GM12878 (cell line): ENCODE measurements at regions not wholly inside any gene's neighbourhood (a gene's known extent, or its start where the extent isn't known, plus 50 kb on each side); places are given as distances from the start of the nearest gene placed in this dataset.

Experiments used
- ATAC-seq: fragments of 200-7000 bp; cut with Tn5 transposase; 3 replicates; pipeline ENCODE4 v1.9.1; 2020; ENCODE audit warnings: mild to moderate bottlenecking, moderate library complexity
- BruUV-seq: library from RNA; stranded (reverse); fragments of 400-500 nt; replicated peaks from 2 replicates; lab custom pipeline; 2021; lab: Mats Ljungman, UMichigan
- CTCF ChIA-PET: fragments of 300-600 bp; sonication (Branson Sonifier 250); formaldehyde crosslinking; extraction: SDS; loops from one replicate; lab custom pipeline; 2021; ENCODE audit warnings: inconsistent platforms; lab: Yijun Ruan, JAX
- POLR2A ChIA-PET: fragments of 350-600 bp; formaldehyde crosslinking; extraction: SDS; loops from one replicate; lab custom pipeline; 2021; ENCODE audit warnings: inconsistent platforms; lab: Charles Lee
- RAD21 ChIA-PET: fragments of 300-600 bp; sonication (Branson Sonifier 250); formaldehyde crosslinking; loops from one replicate; lab custom pipeline; 2023; ENCODE audit warnings: antibody characterized with exemption; ENCODE audit not compliant: unreplicated experiment; lab: Charles Lee
- SMC1A ChIA-PET: fragments of 300-600 bp; sonication (Branson Sonifier 250); formaldehyde crosslinking; loops from one replicate; lab custom pipeline; 2023; ENCODE audit not compliant: unreplicated experiment, uncharacterized antibody; lab: Charles Lee
- DNase-seq: peaks from one replicate; pipeline ENCODE4 v3.0.0-alpha.2; 2011; ENCODE audit warnings: low read depth, low spot score
- FAIRE-seq: peaks from 3 replicates; lab custom pipeline; 2011; peaks lifted over from hg19 to GRCh38; lab: Jason Lieb, UNC
- H2AFZ ChIP-seq: 2 replicates; pipeline ENCODE4 v1.6.0; 2011; ENCODE audit warnings: low read depth, low read length, control low read depth; ENCODE audit not compliant: control insufficient read depth
- H3K27ac ChIP-seq: 2 replicates; pipeline ENCODE4 v1.5.1; 2011; ENCODE audit warnings: control low read depth; ENCODE audit not compliant: control insufficient read depth, insufficient read depth
- H3K27me3 ChIP-seq, 2 experiments: replicated peaks in 1 of 2; 2 replicates each; pipeline versions ENCODE4 v1.6.0 to v1.6.1; 2011; ENCODE audit warnings: low read length in 1 of 2; ENCODE audit not compliant: control insufficient read depth in 2 of 2, insufficient read depth in 2 of 2
- H3K36me3 ChIP-seq, 2 experiments: 2 replicates each; pipeline ENCODE4 v1.5.1; 2011; ENCODE audit warnings: low read length in 1 of 2; ENCODE audit not compliant: control insufficient read depth in 2 of 2, insufficient read depth in 2 of 2
- H3K4me1 ChIP-seq: 2 replicates; pipeline ENCODE4 v1.6.1; 2011; ENCODE audit warnings: mild to moderate bottlenecking, low read length, moderate library complexity, mixed read lengths; ENCODE audit not compliant: control insufficient read depth, insufficient read depth
- H3K4me2 ChIP-seq: 2 replicates; pipeline ENCODE4 v1.6.0; 2011; ENCODE audit warnings: control low read depth; ENCODE audit not compliant: control insufficient read depth, insufficient read depth
- H3K4me3 ChIP-seq: fragments of 200-600 bp; sonication (generic); 2 replicates; pipeline ENCODE4 v1.5.1; 2016
- H3K79me2 ChIP-seq: 2 replicates; pipeline ENCODE4 v1.6.0; 2011; ENCODE audit warnings: low read length; ENCODE audit not compliant: control insufficient read depth, insufficient read depth
- H3K9ac ChIP-seq: 2 replicates; pipeline ENCODE4 v1.8.0; 2011; ENCODE audit warnings: low read length, control low read depth, mixed read lengths; ENCODE audit not compliant: control insufficient read depth, insufficient read depth
- H3K9me3 ChIP-seq: replicated peaks from 3 replicates; pipeline ENCODE4 v1.5.1; 2011; ENCODE audit warnings: mild to moderate bottlenecking, low read length; ENCODE audit not compliant: control insufficient read depth, insufficient read depth
- H4K20me1 ChIP-seq: 2 replicates; pipeline ENCODE4 v1.6.0; 2011; ENCODE audit not compliant: control insufficient read depth, insufficient read depth
- CBX5 ChIP-seq: sonication (generic); IDR thresholded peaks from 2 replicates; pipeline ENCODE4 v1.6.1; 2016; ENCODE audit warnings: low read depth, moderate library complexity, mild to moderate bottlenecking, inconsistent platforms
- CUX1 ChIP-seq: IDR thresholded peaks from 2 replicates; pipeline ENCODE4 v1.6.1; 2012; ENCODE audit warnings: improper control_type of control experiment, low read depth, low read length; ENCODE audit not compliant: insufficient replicate concordance
- FOXK2 ChIP-seq: fragments of 450-650 bp; IDR thresholded peaks from 2 replicates; pipeline ENCODE4 v1.6.1; 2017; ENCODE audit warnings: mild to moderate bottlenecking, moderate library complexity
- GABPA ChIP-seq: IDR thresholded peaks from 2 replicates; pipeline ENCODE4 v1.6.1; 2014; ENCODE audit warnings: antibody characterized with exemption, low read depth, mild to moderate bottlenecking, inconsistent platforms
- HDGF ChIP-seq: fragments of 450-650 bp; IDR thresholded peaks from 2 replicates; pipeline ENCODE4 v1.6.1; 2016; ENCODE audit warnings: antibody characterized with exemption
- SIX5 ChIP-seq: IDR thresholded peaks from 2 replicates; pipeline ENCODE4 v1.6.1; 2011; ENCODE audit warnings: mild to moderate bottlenecking, low read depth, low read length, moderate library complexity; ENCODE audit not compliant: severe bottlenecking
- USF1 ChIP-seq: IDR thresholded peaks from 2 replicates; pipeline ENCODE4 v1.6.1; 2011; ENCODE audit warnings: borderline replicate concordance, low read depth, mild to moderate bottlenecking, moderate library complexity, mixed read lengths, low read length; ENCODE audit not compliant: insufficient read depth; ENCODE audit errors: extremely low read length
- ZBTB4 ChIP-seq: fragments of 450-650 bp; formaldehyde crosslinking; IDR thresholded peaks from 2 replicates; pipeline ENCODE4 v1.4.0; 2022; ENCODE audit warnings: mild to moderate bottlenecking, moderate library complexity
- ZNF217 ChIP-seq: fragments of 450-650 bp; IDR thresholded peaks from 2 replicates; pipeline ENCODE4 v1.6.1; 2017; ENCODE audit warnings: antibody characterized with exemption, mild to moderate bottlenecking
- WGBS: methylation state at CpG from one replicate; pipeline ENCODE4 v1.1.6; 2016; ENCODE audit warnings: low lambda C conversion rate; ENCODE audit not compliant: insufficient replicate concordance, insufficient coverage; ENCODE audit errors: missing lambda C conversion rate; 5-methylcytosine and 5-hydroxymethylcytosine counted together
- in situ Hi-C: fragments of 300-500 bp; cut with MboI; formaldehyde crosslinking; loops from 9 replicates; pipeline ENCODE4 v1.14.3; 2018; ENCODE audit warnings: mixed read lengths
- intact Hi-C: fragments of 100-400 bp; cut with micrococcal nuclease; formaldehyde crosslinking; loops from one replicate; pipeline ENCODE4 v1.14.2; 2022; ENCODE audit not compliant: unreplicated experiment

GRCh38 chr2:226659410-226659809 lies 140.2 kb downstream of the IRS1 start:
- Histone ChIP-seq H3K9me3 (no peaks in the 10 kb centered on the region), H4K20me1 (no peaks in the 10 kb centered on the region), H2AFZ (no peak overlapping the region), H3K4me2 (no peak overlapping the region), H3K27me3 (no peaks in the 10 kb centered on the region), H3K4me3 (no peak overlapping the region), H3K79me2 (no peaks in the 10 kb centered on the region), H3K9ac (no peak overlapping the region), H3K36me3 (no peaks in the 10 kb centered on the region), H3K4me1 (no peaks in the 10 kb centered on the region), H3K27ac (no peak overlapping the region)
- intact Hi-C loops: no loop called here
- DNase-seq (no peak), FAIRE-seq (no peak), ATAC-seq (no peak)
- 49% methylated on average over 6 of the region's 6 CpGs for WGBS
- no peak for TF ChIP-seq FOXK2
- CTCF ChIA-PET: no interaction called here
- SMC1A ChIA-PET: no interaction called here
- RAD21 ChIA-PET: no interaction called here
- BruUV-seq: no TSS peak
- POLR2A ChIA-PET: no interaction called here
- in situ Hi-C loops: no loop called here

GRCh38 chr2:226658555-226658954 lies 141.1 kb downstream of the IRS1 start:
- Histone ChIP-seq H3K9me3 (no peaks in the 10 kb centered on the region), H3K9ac (no peak overlapping the region), H3K27ac (no peak overlapping the region), H3K27me3 (no peaks in the 10 kb centered on the region), H2AFZ (no peak overlapping the region), H3K79me2 (no peaks in the 10 kb centered on the region), H3K36me3 (no peaks in the 10 kb centered on the region), H3K4me1 (no peaks in the 10 kb centered on the region), H3K4me2 (no peak overlapping the region), H3K4me3 (no peak overlapping the region), H4K20me1 (no peaks in the 10 kb centered on the region)
- DNase-seq (no peak), FAIRE-seq (no peak), ATAC-seq (no peak)
- ChIA-PET SMC1A (no interaction called here), RAD21 (no interaction called here), CTCF (no interaction called here), POLR2A (no interaction called here)
- in situ Hi-C loops (no loop called here), intact Hi-C loops (no loop called here)
- no TSS peak for BruUV-seq
- 0% methylated on average over 2 of the region's 2 CpGs for WGBS
- TF ChIP-seq CBX5 (no peak), GABPA (no peak), ZBTB4 (CRISPR knock-in tag) (no peak), CUX1 (no peak), HDGF (no peak), USF1 (no peak), SIX5 (no peak), ZNF217 (no peak)
